CD4-positive, alpha-beta T cell (primary cell): ENCODE measurements at regions not wholly inside any gene's neighbourhood (a gene's known extent, or its start where the extent isn't known, plus 50 kb on each side); places are given as distances from the start of the nearest gene placed in this dataset.

Experiments used
- ATAC-seq: fragments of 200-7000 bp; cut with Tn5 transposase; one replicate; pipeline ENCODE4 v1.10.0; 2022; ENCODE audit warnings: mild to moderate bottlenecking; ENCODE audit not compliant: poor library complexity
- CTCF ChIA-PET: fragments of 350-600 bp; sonication (Branson Sonifier 250); formaldehyde crosslinking; loops from one replicate; lab custom pipeline; 2021; ENCODE audit warnings: antibody characterized with exemption, inconsistent platforms; lab: Charles Lee
- POLR2A ChIA-PET: fragments of 350-600 bp; sonication (Branson Sonifier 250); formaldehyde crosslinking; loops from one replicate; lab custom pipeline; 2021; ENCODE audit warnings: antibody characterized with exemption, inconsistent platforms; lab: Charles Lee
- DNase-seq, 14 experiments: peaks; one replicate each; pipeline ENCODE4 v3.0.0-alpha.2; 2013 to 2020; ENCODE audit warnings: mixed read lengths in 2 of 14
- H3K27ac ChIP-seq, 2 donors: one replicate each; pipeline versions ENCODE4 v1.5.1 to v1.7.0; 2013; ENCODE audit warnings: low read length in 2 of 2, low read depth in 1 of 2, mild to moderate bottlenecking in 1 of 2
- H3K27me3 ChIP-seq, 2 experiments: 1 replicate in 1 of 2; 2 replicates in 1 of 2; pipeline versions ENCODE4 v1.6.1 to v1.7.0; 2013; ENCODE audit warnings: low read length in 2 of 2, control low read depth in 1 of 2, mild to moderate bottlenecking in 1 of 2, moderate library complexity in 1 of 2; ENCODE audit not compliant: insufficient read depth in 2 of 2, control insufficient read depth in 1 of 2
- H3K36me3 ChIP-seq: one replicate; pipeline ENCODE4 v1.6.1; 2013; ENCODE audit warnings: low read length, control low read depth; ENCODE audit not compliant: insufficient read depth
- H3K4me1 ChIP-seq: one replicate; pipeline ENCODE4 v1.6.1; 2013; ENCODE audit warnings: low read length, control low read depth; ENCODE audit not compliant: insufficient read depth
- H3K4me3 ChIP-seq: one replicate; pipeline ENCODE4 v1.5.1; 2013; ENCODE audit warnings: mild to moderate bottlenecking, low read length, moderate library complexity
- H3K9me3 ChIP-seq, 2 experiments: 1 replicate in 1 of 2; 2 replicates in 1 of 2; pipeline versions ENCODE4 v1.6.1 to v1.7.0; 2013; ENCODE audit warnings: low read length in 2 of 2, mild to moderate bottlenecking in 2 of 2, control low read depth in 1 of 2, moderate library complexity in 1 of 2; ENCODE audit not compliant: control insufficient read depth in 1 of 2, insufficient read depth in 1 of 2
- H3K27ac Mint-ChIP-seq: one replicate; pipeline ENCODE4 v1.8.0; 2020; ENCODE audit warnings: mixed read lengths
- H3K27me3 Mint-ChIP-seq: one replicate; pipeline ENCODE4 v1.8.0; 2021; ENCODE audit warnings: mixed read lengths
- H3K36me3 Mint-ChIP-seq: one replicate; pipeline ENCODE4 v1.8.0; 2021; ENCODE audit warnings: low read depth, mixed read lengths
- H3K4me1 Mint-ChIP-seq: one replicate; pipeline ENCODE4 v1.8.0; 2021; ENCODE audit warnings: low read depth, mixed read lengths
- H3K4me3 Mint-ChIP-seq: one replicate; pipeline ENCODE4 v1.8.0; 2020; ENCODE audit warnings: mild to moderate bottlenecking, mixed read lengths
- H3K9me3 Mint-ChIP-seq: one replicate; pipeline ENCODE4 v1.8.0; 2020; ENCODE audit warnings: mixed read lengths
- CTCF ChIP-seq: fragments of 200-600 bp; IDR thresholded peaks from one replicate; pipeline ENCODE4 v1.8.0; 2022; ENCODE audit warnings: antibody characterized with exemption, mild to moderate bottlenecking
- intact Hi-C, 2 experiments: fragments of 100-400 bp; cut with DNase I in 1 of 2; cut with micrococcal nuclease in 1 of 2; formaldehyde crosslinking; loops; one replicate each; pipeline versions ENCODE4 v1.15.1 to v1.9.0; 2023 to 2025; cut with DNase I, micrococcal nuclease

- ATAC-seq (no peak), DNase-seq (no peak)
- H3K27ac ChIP-seq, result no peak overlapping the region
- no peaks in the 10 kb centered on the region for H3K36me3 ChIP-seq
- Mint-ChIP-seq H3K9me3 (no peaks in the 10 kb centered on the region), H3K27ac (no peak overlapping the region), H3K36me3 (no peaks in the 10 kb centered on the region), H3K27me3 (peaks cover 45% of the 10 kb centered on the region), H3K4me3 (no peak overlapping the region), H3K4me1 (no peaks in the 10 kb centered on the region)
- TF ChIP-seq CTCF, result no peak
- peaks cover 8 to 18% of the 10 kb centered on the region in 2 experiments for H3K27me3 ChIP-seq
- peaks cover 0 to 17% of the 10 kb centered on the region in 2 experiments for H3K9me3 ChIP-seq
- H3K4me1 ChIP-seq, result no peaks in the 10 kb centered on the region
- intact Hi-C loops, result no loop called here
- no peak overlapping the region for H3K4me3 ChIP-seq
- ChIA-PET POLR2A (no interaction called here), CTCF (no interaction called here)
Measured at GRCh38 chr5:174336479-174336878, 291.0 kb downstream of the NSG2 start.

- Mint-ChIP-seq H3K36me3 (no peaks in the 10 kb centered on the region), H3K4me1 (no peaks in the 10 kb centered on the region), H3K4me3 (no peak overlapping the region), H3K27me3 (peaks cover 41% of the 10 kb centered on the region), H3K9me3 (no peaks in the 10 kb centered on the region), H3K27ac (no peak overlapping the region)
- Histone ChIP-seq H3K4me3 (no peak overlapping the region), H3K36me3 (no peaks in the 10 kb centered on the region), H3K27ac (no peak overlapping the region), H3K27me3 (peaks cover 8 to 18% of the 10 kb centered on the region in 2 experiments), H3K4me1 (no peaks in the 10 kb centered on the region), H3K9me3 (peaks cover 0 to 15% of the 10 kb centered on the region in 2 experiments)
- DNase-seq (no peak), ATAC-seq (no peak)
- ChIA-PET POLR2A (no interaction called here), CTCF (no interaction called here)
- intact Hi-C loops, result no loop called here
- no peak for TF ChIP-seq CTCF
Measured at GRCh38 chr5:174337276-174338184, 292.0 kb downstream of the NSG2 start.

- Mint-ChIP-seq H3K4me1 (no peaks in the 10 kb centered on the region), H3K9me3 (no peaks in the 10 kb centered on the region), H3K27ac (no peak overlapping the region), H3K4me3 (no peak overlapping the region), H3K27me3 (peaks cover 41% of the 10 kb centered on the region), H3K36me3 (no peaks in the 10 kb centered on the region)
- Histone ChIP-seq H3K4me3 (no peak overlapping the region), H3K27me3 (peaks cover 8 to 18% of the 10 kb centered on the region in 2 experiments), H3K9me3 (peaks cover 0 to 15% of the 10 kb centered on the region in 2 experiments), H3K27ac (no peak overlapping the region), H3K4me1 (no peaks in the 10 kb centered on the region), H3K36me3 (no peaks in the 10 kb centered on the region)
- POLR2A ChIA-PET, result no interaction called here
- ATAC-seq (no peak), DNase-seq (no peak)
- no peak for TF ChIP-seq CTCF
- intact Hi-C loops, result no loop called here
- CTCF ChIA-PET, result no interaction called here
Measured at GRCh38 chr5:174338185-174339010, 292.9 kb downstream of the NSG2 start.
